Fibroblast of gingiva (primary cell): ENCODE measurements at regions not wholly inside any gene's neighbourhood (a gene's known extent, or its start where the extent isn't known, plus 50 kb on each side); places are given as distances from the start of the nearest gene placed in this dataset.

Source experiments
- DNase-seq: peaks from one replicate; pipeline ENCODE4 v3.0.0-alpha.2; 2011; ENCODE audit warnings: low read depth

- DNase-seq = no peak
Observed at GRCh38 chr3:103653996-103654395, 1219.2 kb downstream of the ZPLD1 start.

- DNase-seq = no peak
Observed at GRCh38 chr3:103657756-103658155, 1222.9 kb downstream of the ZPLD1 start.

DNA sequence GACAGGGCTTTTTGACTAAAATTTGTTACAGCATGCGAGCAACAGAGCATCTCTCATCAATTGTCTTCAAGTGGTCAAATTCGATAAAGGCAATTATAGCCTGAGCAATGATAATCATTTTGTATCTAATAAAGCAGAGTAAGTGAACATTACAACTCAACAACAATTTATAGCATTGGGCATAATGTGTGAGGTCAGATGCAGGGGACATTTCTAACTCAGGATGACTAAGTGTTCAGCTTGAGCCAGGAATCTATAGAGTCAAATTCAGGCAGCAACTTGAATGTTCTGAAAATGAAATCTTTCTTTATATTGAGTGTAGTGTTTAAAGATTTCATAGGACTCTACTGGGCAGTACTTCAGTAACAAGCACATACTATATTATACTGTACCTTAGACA is 1226.0 kb downstream of the ZPLD1 start:
- DNase-seq = no peak

DNA sequence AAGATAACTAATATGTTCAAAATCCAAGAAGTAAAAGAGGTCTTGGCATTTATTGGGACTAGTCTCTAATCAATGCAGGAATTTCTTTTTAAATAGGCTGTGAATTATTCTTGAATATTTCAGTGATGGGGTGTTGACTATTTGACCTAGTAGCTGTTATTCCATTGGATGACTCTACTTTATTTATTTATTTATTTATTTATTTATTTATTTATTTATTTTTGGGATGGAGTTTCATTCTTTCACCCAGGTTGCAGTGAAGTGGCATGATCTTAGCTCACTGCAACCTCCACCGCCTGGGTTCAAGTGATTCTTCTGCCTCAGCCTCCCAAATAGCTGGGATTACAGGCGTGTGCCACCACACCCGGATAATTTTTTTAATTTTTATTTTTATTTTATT is 1227.8 kb downstream of the ZPLD1 start:
- DNase-seq = no peak

GRCh38 chr3:103672346-103672745 is 1237.5 kb downstream of the ZPLD1 start:
- DNase-seq = no peak

- no peak for DNase-seq
Observed at GRCh38 chr3:103684904-103685303, 1250.1 kb downstream of the ZPLD1 start.

- no peak for DNase-seq
Observed at GRCh38 chr3:103685939-103686338, 1251.1 kb downstream of the ZPLD1 start.

- no peak for DNase-seq
Observed at GRCh38 chr3:103690536-103690935, 1255.7 kb downstream of the ZPLD1 start.

DNA sequence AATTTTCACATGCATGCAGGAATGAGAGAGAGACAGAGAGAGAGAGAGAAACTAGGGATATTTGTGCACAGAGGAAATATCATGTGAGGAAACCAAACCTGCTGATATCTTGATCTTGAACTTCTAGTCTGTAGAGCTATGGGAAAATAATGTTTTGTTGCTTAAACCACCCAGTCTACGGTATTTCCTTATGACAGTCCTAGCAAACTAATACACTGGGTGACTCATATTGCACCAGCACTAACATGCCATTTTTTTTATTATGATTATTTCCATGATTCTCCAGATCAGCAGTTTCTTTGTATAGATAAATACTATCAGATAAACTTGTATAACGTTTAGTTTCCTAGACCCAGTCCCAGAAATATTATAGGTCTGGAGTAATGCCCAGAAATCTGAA is 1259.0 kb downstream of the ZPLD1 start:
- no peak for DNase-seq

GRCh38 chr3:103698646-103699045 is 1263.8 kb downstream of the ZPLD1 start:
- DNase-seq = no peak

DNA sequence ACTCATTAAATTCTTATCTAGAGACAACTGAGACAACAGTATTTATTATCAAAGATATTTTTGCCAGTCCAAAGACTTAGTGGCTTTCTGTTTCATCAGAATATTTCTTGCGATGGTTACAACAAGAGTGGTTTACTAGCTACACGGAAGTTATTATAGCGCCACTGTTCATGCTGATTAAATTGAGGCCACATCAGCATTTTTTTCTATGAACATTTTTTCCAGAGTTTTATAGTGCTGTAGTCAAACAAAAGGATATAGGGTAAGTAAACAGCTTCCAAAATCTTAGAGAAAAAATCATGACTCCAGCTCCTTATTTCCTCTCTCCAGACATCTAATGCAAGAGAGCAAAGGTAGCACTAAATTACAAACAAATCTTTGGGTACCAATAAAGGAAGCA is 1264.4 kb downstream of the ZPLD1 start:
- no peak for DNase-seq

DNA sequence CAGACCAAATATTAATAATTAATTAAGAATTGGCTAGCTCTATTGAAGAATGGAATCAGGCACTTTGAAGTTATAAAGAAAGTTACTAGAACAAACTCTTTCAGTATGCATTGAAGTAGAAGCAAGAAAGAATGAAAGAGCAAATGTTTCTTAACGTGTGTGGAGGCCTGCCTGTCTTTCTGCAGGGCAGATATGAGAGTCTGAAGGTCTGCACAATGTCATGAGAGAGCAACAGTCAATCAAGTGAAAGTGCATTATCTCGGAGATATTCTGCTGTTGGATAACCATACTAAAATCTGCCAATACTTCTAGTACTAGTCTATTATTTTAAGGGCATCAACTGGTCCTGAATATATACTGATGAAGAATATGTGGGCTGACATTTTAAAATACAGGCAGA is 1270.8 kb downstream of the ZPLD1 start:
- DNase-seq = no peak

DNA sequence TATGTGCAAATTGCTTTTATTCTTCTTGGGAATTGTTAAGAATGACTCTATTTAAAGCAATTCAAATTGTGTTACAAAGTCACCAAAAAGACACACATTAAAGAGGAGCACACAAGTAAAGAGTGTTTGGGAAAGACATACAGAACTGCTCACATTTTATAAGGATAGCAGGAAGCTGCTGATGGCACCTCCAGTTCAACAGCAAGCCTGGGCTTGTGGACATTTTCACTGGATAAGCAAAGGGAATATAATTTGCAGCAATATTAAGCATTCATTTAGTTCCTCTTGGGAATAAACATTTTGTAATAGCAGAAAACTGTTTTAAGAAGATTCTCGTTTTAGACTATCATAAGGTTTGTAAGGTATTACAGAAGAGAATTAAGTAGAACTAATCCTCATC is 1271.9 kb downstream of the ZPLD1 start:
- no peak for DNase-seq

GRCh38 chr3:103711670-103712069 is 1276.9 kb downstream of the ZPLD1 start:
- no peak for DNase-seq

DNA sequence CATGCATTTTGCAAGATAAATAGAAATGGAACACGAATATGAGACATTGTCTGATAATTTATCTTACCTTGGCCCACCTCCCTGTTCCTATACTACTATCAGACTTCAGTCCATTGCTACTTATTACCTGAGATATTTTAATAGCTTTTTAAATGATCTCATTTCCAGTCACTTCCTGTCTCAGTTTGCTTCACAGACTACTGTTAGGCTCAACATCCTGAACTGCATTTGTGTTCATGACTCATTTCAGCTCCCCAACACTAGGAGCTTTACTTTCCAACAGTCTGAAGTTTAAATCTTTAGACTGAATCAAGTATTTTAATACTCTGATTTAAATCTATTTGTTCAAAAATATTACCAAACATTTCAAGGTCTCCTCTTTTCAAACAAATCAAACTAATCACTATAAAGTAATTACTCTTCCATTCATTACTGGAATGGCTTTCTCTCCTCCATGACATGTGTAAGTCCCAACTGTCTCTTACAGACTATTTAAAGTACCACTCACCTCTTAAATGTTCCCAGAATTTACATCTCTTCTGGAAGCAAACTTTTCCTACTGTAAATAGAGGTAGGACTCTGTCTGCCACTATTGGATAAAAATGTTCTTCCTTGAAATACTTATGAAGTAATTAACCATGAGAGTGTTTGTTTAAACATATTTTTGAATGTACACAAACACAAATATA is 1277.6 kb downstream of the ZPLD1 start:
- no peak for DNase-seq

GRCh38 chr3:103729547-103729946 is 1294.7 kb downstream of the ZPLD1 start:
- no peak for DNase-seq

DNA sequence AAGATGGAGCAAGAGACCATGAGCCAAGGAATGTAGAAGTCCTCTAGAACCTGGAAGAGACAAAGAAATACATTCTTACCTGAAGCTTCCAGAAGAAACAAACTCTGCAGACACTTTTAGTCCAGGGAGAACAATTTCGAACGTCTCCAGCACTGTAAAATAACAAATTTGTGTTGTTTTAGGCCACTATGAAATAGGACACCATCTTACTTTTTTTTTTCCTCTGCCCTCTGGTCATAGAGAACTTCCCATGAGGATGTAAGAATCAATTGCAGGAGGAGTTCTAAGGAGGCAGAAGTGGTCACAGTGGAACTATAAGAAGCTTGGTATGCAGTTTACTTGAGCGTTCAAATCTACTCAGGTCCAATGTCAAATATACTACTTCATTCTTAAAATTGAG is 1295.9 kb downstream of the ZPLD1 start:
- no peak for DNase-seq

DNA sequence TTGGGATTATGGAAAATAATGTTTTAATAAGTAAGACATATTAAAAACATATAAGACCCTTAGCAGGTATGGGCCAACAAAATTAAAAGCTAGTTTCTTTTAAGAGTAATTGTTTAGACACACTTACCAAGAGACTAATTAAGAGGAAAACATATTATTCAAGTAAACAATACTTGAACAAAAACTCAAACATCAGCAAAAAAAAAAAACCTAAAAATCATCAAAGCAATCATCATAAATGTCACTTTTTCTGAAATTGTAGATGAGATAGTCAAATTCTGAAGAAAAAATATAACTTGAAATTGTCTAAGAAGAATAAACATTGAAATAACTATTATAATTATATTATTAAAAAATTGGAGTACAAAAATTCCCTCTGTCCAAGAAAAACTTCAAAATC is 1318.2 kb downstream of the ZPLD1 start:
- DNase-seq = no peak

DNA sequence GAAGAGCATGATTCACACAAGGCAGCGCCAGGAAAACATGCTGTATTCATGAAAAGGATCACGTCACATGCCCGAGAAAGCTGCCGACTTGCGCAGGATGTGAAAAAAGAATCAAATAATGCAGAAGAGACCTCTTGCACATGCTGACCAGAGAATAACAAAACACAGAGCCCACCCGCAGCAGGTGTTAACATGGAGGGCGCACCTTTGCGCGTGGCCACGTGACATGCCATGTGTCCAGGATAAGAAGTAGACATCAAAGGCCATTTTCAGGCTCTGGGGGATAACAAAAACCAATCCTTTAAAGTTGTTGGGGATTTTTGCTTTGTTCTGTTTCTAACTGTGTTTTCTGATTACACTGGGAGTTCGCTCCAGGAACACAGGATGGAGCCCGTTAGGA is 1332.8 kb downstream of the ZPLD1 start:
- no peak for DNase-seq

GRCh38 chr3:103785017-103785416 is 1350.2 kb downstream of the ZPLD1 start:
- no peak for DNase-seq

DNA sequence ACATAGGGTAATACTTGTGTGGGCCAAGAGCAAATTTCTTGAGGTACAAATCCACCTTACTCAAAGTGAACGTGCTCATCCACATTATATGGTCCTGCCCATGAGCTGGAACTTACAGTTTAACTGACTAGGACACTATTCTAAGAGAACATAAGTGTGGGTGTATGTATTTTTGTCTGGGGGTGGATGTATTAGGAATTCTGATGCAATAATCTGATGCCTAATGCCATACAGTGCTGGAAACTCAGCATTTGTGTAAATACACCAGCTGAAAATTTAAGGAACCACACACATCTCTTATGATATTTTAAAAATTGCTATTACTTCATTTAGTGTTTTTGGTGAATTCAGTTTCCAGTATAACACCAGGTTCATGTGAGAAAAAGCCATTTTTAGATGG is 1350.7 kb downstream of the ZPLD1 start:
- DNase-seq = no peak

GRCh38 chr3:103786296-103786695 is 1351.5 kb downstream of the ZPLD1 start:
- no peak for DNase-seq

GRCh38 chr3:103787164-103787871 is 1352.5 kb downstream of the ZPLD1 start:
- DNase-seq = no peak

- no peak for DNase-seq
Observed at GRCh38 chr3:103787879-103788278, 1353.1 kb downstream of the ZPLD1 start.
